AG20443 (cell line): ENCODE measurements at regions not wholly inside any gene's neighbourhood (a gene's known extent, or its start where the extent isn't known, plus 50 kb on each side); places are given as distances from the start of the nearest gene placed in this dataset.

Experiments
- DNase-seq: peaks from one replicate; pipeline ENCODE4 v3.0.0; 2012; ENCODE audit warnings: low spot score, mixed read lengths

DNA sequence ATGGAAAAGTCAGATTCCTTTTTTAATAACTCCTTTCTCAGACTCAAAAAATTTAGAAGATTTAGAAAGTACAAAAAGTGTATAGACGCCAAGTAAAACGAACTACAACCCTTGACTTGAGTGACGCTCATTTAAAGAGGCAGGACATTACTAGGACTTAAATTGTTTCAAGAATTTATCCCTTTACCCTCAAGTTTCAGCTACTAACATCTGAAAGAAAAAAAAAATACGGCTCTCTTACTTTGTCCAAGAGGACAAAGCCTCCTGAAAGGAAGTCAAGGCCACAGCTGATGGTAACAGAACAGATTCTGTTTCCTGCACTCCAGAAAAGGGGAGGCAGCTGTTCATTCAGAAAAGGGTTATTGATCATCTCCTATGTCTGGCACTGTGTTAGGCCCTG lies 57.6 kb upstream of the PKDCC start:
- no peak for DNase-seq

GRCh38 chr2:41990688-41991087 lies 57.1 kb upstream of the PKDCC start:
- no peak for DNase-seq

DNA sequence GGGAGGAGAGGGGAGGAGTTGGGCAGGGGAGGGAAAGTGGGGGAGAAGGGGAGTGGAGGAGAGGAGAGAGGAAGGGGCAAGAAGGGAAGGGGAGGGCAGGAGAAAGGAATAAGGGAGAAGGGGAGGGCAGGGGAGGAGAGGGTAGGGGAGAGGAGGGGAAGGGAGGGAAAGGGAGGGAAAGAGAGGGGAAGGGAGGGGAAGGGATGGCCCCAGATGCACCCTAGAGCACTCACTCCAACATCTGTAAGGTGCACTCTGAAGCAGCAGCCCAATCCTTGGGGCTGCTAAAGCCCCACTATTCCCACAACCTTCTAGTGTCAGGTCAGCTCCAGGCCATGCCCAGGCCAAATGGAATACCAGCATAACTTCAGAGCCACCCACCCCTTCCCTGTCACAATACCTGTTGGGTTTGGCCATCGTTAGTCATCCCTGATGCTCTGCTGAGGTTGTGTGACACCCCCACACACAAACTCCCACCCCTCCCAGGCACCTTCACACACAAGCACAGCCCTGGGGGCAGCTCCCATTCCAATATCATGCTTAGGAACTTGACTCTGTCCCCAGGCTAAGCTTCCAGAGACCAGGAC lies 55.7 kb upstream of the PKDCC start:
- no peak for DNase-seq

GRCh38 chr2:41992671-41993434 lies 55.0 kb upstream of the PKDCC start:
- DNase-seq = no peak

- no peak for DNase-seq
Measured at GRCh38 chr2:41993435-41993925, 54.3 kb upstream of the PKDCC start.

GRCh38 chr2:41994233-41994637 lies 53.6 kb upstream of the PKDCC start:
- peak; percentile 86 for DNase-seq

DNA sequence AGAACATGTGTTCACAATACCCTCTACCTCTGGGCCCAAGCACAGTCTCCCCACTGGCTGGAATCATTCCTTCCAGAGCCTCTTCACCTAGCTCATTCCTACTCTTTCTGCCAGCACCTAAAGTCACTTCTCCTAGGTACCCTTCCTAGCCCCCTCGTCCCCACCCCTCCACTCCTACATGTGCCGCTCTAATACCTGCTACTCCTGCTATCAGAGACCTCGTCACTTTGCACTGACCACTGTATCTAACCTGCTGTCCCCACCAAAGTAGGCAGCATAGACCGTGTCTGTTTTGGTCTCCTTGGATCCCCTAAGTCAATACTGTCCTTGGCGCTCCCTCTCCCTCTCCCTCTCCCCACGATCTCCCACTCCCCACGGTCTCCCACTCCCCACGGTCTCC lies 53.2 kb upstream of the PKDCC start:
- DNase-seq = no peak

DNA sequence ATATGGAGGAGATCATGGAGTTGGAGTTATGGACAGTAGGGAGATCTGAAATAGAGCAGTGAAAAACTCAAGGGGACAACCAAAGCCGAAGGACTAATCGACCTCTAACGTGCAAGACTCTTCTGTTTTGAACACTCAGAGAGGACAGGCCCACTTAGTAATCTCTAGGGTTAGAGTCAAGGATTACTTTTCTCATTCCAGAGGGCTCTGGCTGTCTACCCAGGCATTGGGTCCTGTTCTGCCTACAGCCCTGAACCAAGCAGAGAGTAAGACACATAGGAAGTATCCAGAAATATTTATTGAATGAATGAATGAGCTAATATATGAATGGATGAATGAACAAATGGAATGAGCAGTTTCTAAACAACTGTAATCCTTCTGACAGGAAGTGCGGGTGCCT lies 50.3 kb upstream of the PKDCC start:
- DNase-seq = no peak
